HepG2 (cell line): ENCODE measurements at regions not wholly inside any gene's neighbourhood (a gene's known extent, or its start where the extent isn't known, plus 50 kb on each side); places are given as distances from the start of the nearest gene placed in this dataset.
A peak's percentile ranks its signal among the peaks of the same experiment; 100 is the strongest.

Experiments
- CREM ChIP-seq, 2 experiments: sonication (generic) in 1 of 2; formaldehyde crosslinking in 1 of 2; IDR thresholded peaks; 2 replicates each; pipeline versions ENCODE4 v1.4.0 to v1.6.1; 2016 to 2020; ENCODE audit warnings: antibody characterized with exemption in 1 of 2, mild to moderate bottlenecking in 1 of 2, missing genetic modification reagents in 1 of 2
- DNMT3B ChIP-seq: conservative IDR thresholded peaks from 2 replicates; pipeline ENCODE4 v1.6.1; 2016; ENCODE audit warnings: missing biosample characterization, control low read depth
- ETV6 ChIP-seq: sonication (generic); formaldehyde crosslinking; conservative IDR thresholded peaks from 2 replicates; pipeline ENCODE4 v1.4.0; 2020; ENCODE audit warnings: missing genetic modification reagents
- GPBP1L1 ChIP-seq: sonication (generic); formaldehyde crosslinking; IDR thresholded peaks from 2 replicates; pipeline ENCODE4 v1.5.0; 2020; ENCODE audit warnings: mild to moderate bottlenecking, missing genetic modification reagents
- HCFC1 ChIP-seq: fragments of 150-350 bp; IDR thresholded peaks from 2 replicates; pipeline ENCODE4 v1.6.1; 2014; ENCODE audit warnings: low read depth, low read length
- HNF4G ChIP-seq, 2 experiments: sonication (generic) in 1 of 2; formaldehyde crosslinking in 1 of 2; IDR thresholded peaks; 2 replicates each; pipeline versions ENCODE4 v1.4.0 to v1.6.1; 2011 to 2020; ENCODE audit warnings: borderline replicate concordance in 2 of 2, low read depth in 2 of 2, mild to moderate bottlenecking in 2 of 2, low read length in 1 of 2, missing genetic modification reagents in 1 of 2, moderate library complexity in 1 of 2
- HOXA5 ChIP-seq: sonication (generic); formaldehyde crosslinking; IDR thresholded peaks from 2 replicates; pipeline ENCODE4 v1.4.0; 2020; ENCODE audit warnings: missing genetic modification reagents
- IRF9 ChIP-seq: sonication (generic); formaldehyde crosslinking; IDR thresholded peaks from 2 replicates; pipeline ENCODE4 v1.8.0; 2022; ENCODE audit warnings: missing genetic modification reagents, mild to moderate bottlenecking, borderline replicate concordance
- RFX1 ChIP-seq: fragments of 450-650 bp; IDR thresholded peaks from 2 replicates; pipeline ENCODE4 v1.6.1; 2017
- RFXAP ChIP-seq: sonication (generic); formaldehyde crosslinking; IDR thresholded peaks from 2 replicates; pipeline ENCODE4 v1.4.0; 2020; ENCODE audit warnings: missing genetic modification reagents, borderline replicate concordance
- SALL2 ChIP-seq: sonication (generic); formaldehyde crosslinking; IDR thresholded peaks from 2 replicates; pipeline ENCODE4 v1.8.1; 2023; ENCODE audit warnings: mild to moderate bottlenecking, missing genetic modification reagents, inconsistent platforms
- SIN3A ChIP-seq: IDR thresholded peaks from 2 replicates; pipeline ENCODE4 v1.6.1; 2011; ENCODE audit warnings: low read depth, mild to moderate bottlenecking, control low read depth, low read length, borderline replicate concordance
- SP5 ChIP-seq: IDR thresholded peaks from 2 replicates; pipeline ENCODE4 v1.6.1; 2016; ENCODE audit warnings: low read depth, borderline replicate concordance
- TCF7L2 ChIP-seq: IDR thresholded peaks from 2 replicates; pipeline ENCODE4 v1.6.1; 2011; ENCODE audit warnings: mild to moderate bottlenecking, low read depth, low read length, moderate library complexity
- USF2 ChIP-seq, 2 experiments: sonication (generic) in 1 of 2; formaldehyde crosslinking in 1 of 2; IDR thresholded peaks; 2 replicates each; pipeline versions ENCODE4 v1.5.1 to v1.6.1; 2011 to 2020; ENCODE audit warnings: borderline replicate concordance in 1 of 2, low read depth in 1 of 2, low read length in 1 of 2, mild to moderate bottlenecking in 1 of 2, missing genetic modification reagents in 1 of 2, moderate library complexity in 1 of 2
- XBP1 ChIP-seq: sonication (generic); formaldehyde crosslinking; IDR thresholded peaks from 2 replicates; pipeline ENCODE4 v1.5.0; 2020; ENCODE audit warnings: missing genetic modification reagents
- ZFP41 ChIP-seq: sonication (generic); formaldehyde crosslinking; IDR thresholded peaks from 2 replicates; pipeline ENCODE4 v1.4.0; 2020; ENCODE audit warnings: mild to moderate bottlenecking, missing genetic modification reagents, borderline replicate concordance
- ZNF124 ChIP-seq: sonication (generic); formaldehyde crosslinking; IDR thresholded peaks from 2 replicates; pipeline ENCODE4 v1.4.0; 2020; ENCODE audit warnings: missing genetic modification reagents
- ZNF296 ChIP-seq: sonication (generic); formaldehyde crosslinking; conservative IDR thresholded peaks from 2 replicates; pipeline ENCODE4 v1.5.0; 2020; ENCODE audit warnings: mild to moderate bottlenecking, missing genetic modification reagents
- ZNF7 ChIP-seq: IDR thresholded peaks from 2 replicates; pipeline ENCODE4 v1.6.1; 2016; ENCODE audit warnings: missing biosample characterization, missing genetic modification reagents
- ZNF800 ChIP-seq: sonication (generic); formaldehyde crosslinking; IDR thresholded peaks from 2 replicates; pipeline ENCODE4 v1.4.0; 2020; ENCODE audit warnings: missing genetic modification reagents
- ZSCAN22 ChIP-seq: sonication (generic); formaldehyde crosslinking; IDR thresholded peaks from 2 replicates; pipeline ENCODE4 v1.4.0; 2020; ENCODE audit warnings: mild to moderate bottlenecking, missing genetic modification reagents

GRCh38 chr4:3827616-3828492 lies 61.7 kb downstream of the ADRA2C start (continued):
- TF ChIP-seq GPBP1L1 (CRISPR knock-in tag) (no peak), SIN3A (no peak; the same call in 1 of the 2 replicates), RFXAP (CRISPR knock-in tag) (no peak), ZNF800 (no peak), SP5 (peak; percentile 64), CREM (IDR thresholded peaks at IDR 0.05) (peak; percentile 24; the same call in 1 of the 2 replicates), CREM (CRISPR knock-in tag; IDR thresholded peaks at IDR 0.05) (no peak), XBP1 (CRISPR knock-in tag) (no peak), DNMT3B (CRISPR knock-in tag) (no peak), ZFP41 (peak; percentile 78; the same call in 1 of the 2 replicates), ZSCAN22 (no peak), ETV6 (CRISPR knock-in tag) (no peak), SALL2 (CRISPR knock-in tag) (peak; percentile 75), IRF9 (peak; percentile 90), ZNF296 (CRISPR knock-in tag) (no peak; the same call in 1 of the 2 replicates), ZNF124 (CRISPR knock-in tag) (no peak; the same call in 1 of the 2 replicates), TCF7L2 (no peak), ZNF7 (CRISPR knock-in tag) (0 out of 2 replicates have a peak, but pooled peaks have one; percentile 40), HOXA5 (no peak), HCFC1 (no peak), USF2 (IDR thresholded peaks at IDR 0.05; ENCODE audit: low read depth, low read length) (no peak), USF2 (CRISPR knock-in tag; IDR thresholded peaks at IDR 0.05; ENCODE audit: borderline replicate concordance) (no peak), HNF4G (IDR thresholded peaks at IDR 0.05; ENCODE audit: borderline replicate concordance, low read depth, low read length) (peak; percentile 83), HNF4G (CRISPR knock-in tag; IDR thresholded peaks at IDR 0.05; ENCODE audit: borderline replicate concordance, low read depth) (peak; percentile 88; the same call in 1 of the 2 replicates), RFX1 (no peak)
